Muscle layer of duodenum (tissue), 2 donors: ENCODE measurements at regions not wholly inside any gene's neighbourhood (a gene's known extent, or its start where the extent isn't known, plus 50 kb on each side); places are given as distances from the start of the nearest gene placed in this dataset.

Source experiments
- H3K27ac ChIP-seq: one replicate; pipeline ENCODE4 v1.7.0; 2013; ENCODE audit warnings: mild to moderate bottlenecking, low read length
- H3K27me3 ChIP-seq: one replicate; pipeline ENCODE4 v1.7.0; 2013; ENCODE audit warnings: low read depth, mild to moderate bottlenecking, control low read depth, low read length
- H3K36me3 ChIP-seq, 2 donors: one replicate each; pipeline ENCODE4 v1.7.0; 2013; ENCODE audit warnings: low read length in 2 of 2, control low read depth in 1 of 2, mild to moderate bottlenecking in 1 of 2; ENCODE audit not compliant: insufficient read depth in 2 of 2, control insufficient read depth in 1 of 2
- H3K4me1 ChIP-seq, 2 donors: one replicate each; pipeline ENCODE4 v1.7.0; 2013; ENCODE audit warnings: low read length in 2 of 2, mild to moderate bottlenecking in 2 of 2, control low read depth in 1 of 2, moderate library complexity in 1 of 2; ENCODE audit not compliant: insufficient read depth in 2 of 2, control insufficient read depth in 1 of 2
- H3K4me3 ChIP-seq, 2 donors: one replicate each; pipeline ENCODE4 v1.7.0; 2013; ENCODE audit warnings: low read length in 2 of 2, low read depth in 1 of 2, mild to moderate bottlenecking in 1 of 2
- H3K9me3 ChIP-seq, 2 donors: one replicate each; pipeline ENCODE4 v1.7.0; 2013; ENCODE audit warnings: low read length in 2 of 2, control low read depth in 1 of 2, mild to moderate bottlenecking in 1 of 2; ENCODE audit not compliant: control insufficient read depth in 1 of 2
- donor health status: healthy.

- H3K36me3 ChIP-seq = no peaks in the 10 kb centered on the region
- H3K4me3 ChIP-seq = no peak overlapping the region
- H3K27me3 ChIP-seq = no peaks in the 10 kb centered on the region
- no peak overlapping the region for H3K27ac ChIP-seq
- peaks cover 5 to 9% of the 10 kb centered on the region in 2 donors for H3K4me1 ChIP-seq
- H3K9me3 ChIP-seq = no peaks in the 10 kb centered on the region
Measured at GRCh38 chr6:25056130-25056529, 120.4 kb upstream of the RIPOR2 start.

GRCh38 chr6:25057111-25057905 lies 121.5 kb upstream of the RIPOR2 start:
- H3K27ac ChIP-seq = no peak overlapping the region

GRCh38 chr6:25058441-25058840 lies 122.7 kb upstream of the RIPOR2 start:
- no peak overlapping the region for H3K27ac ChIP-seq
- H3K9me3 ChIP-seq = no peaks in the 10 kb centered on the region
- no peak overlapping the region for H3K4me3 ChIP-seq
- H3K4me1 ChIP-seq = peaks cover 5 to 6% of the 10 kb centered on the region in 2 donors
- no peaks in the 10 kb centered on the region for H3K27me3 ChIP-seq
- H3K36me3 ChIP-seq = no peaks in the 10 kb centered on the region

More at GRCh38 chr6:25057111-25057905, 121.5 kb upstream of the RIPOR2 start:
- H3K36me3 ChIP-seq = no peaks in the 10 kb centered on the region
- peaks cover 5 to 9% of the 10 kb centered on the region in 2 donors for H3K4me1 ChIP-seq
- no peaks in the 10 kb centered on the region for H3K9me3 ChIP-seq
- H3K27me3 ChIP-seq = no peaks in the 10 kb centered on the region
- H3K4me3 ChIP-seq = no peak overlapping the region

GRCh38 chr6:25058941-25059340 lies 123.2 kb upstream of the RIPOR2 start:
- Histone ChIP-seq H3K27ac (no peak overlapping the region), H3K4me3 (no peak overlapping the region), H3K36me3 (no peaks in the 10 kb centered on the region), H3K9me3 (no peaks in the 10 kb centered on the region), H3K4me1 (peaks cover under 1 to 5% of the 10 kb centered on the region in 2 donors), H3K27me3 (no peaks in the 10 kb centered on the region)

GRCh38 chr6:25060522-25060921 lies 124.8 kb upstream of the RIPOR2 start:
- Histone ChIP-seq H3K27me3 (no peaks in the 10 kb centered on the region), H3K4me3 (no peak overlapping the region), H3K4me1 (peaks cover 0 to 5% of the 10 kb centered on the region in 2 donors), H3K9me3 (no peaks in the 10 kb centered on the region), H3K36me3 (no peaks in the 10 kb centered on the region), H3K27ac (no peak overlapping the region)

- Histone ChIP-seq H3K4me1 (peaks cover 0 to 5% of the 10 kb centered on the region in 2 donors), H3K9me3 (no peaks in the 10 kb centered on the region), H3K36me3 (no peaks in the 10 kb centered on the region), H3K27ac (no peak overlapping the region), H3K27me3 (no peaks in the 10 kb centered on the region), H3K4me3 (no peak overlapping the region)
Measured at GRCh38 chr6:25061289-25061936, 125.7 kb upstream of the RIPOR2 start.

GRCh38 chr6:25062070-25062811 lies 126.5 kb upstream of the RIPOR2 start:
- H3K9me3 ChIP-seq = no peaks in the 10 kb centered on the region
- H3K4me3 ChIP-seq = no peak overlapping the region
- H3K27ac ChIP-seq = no peak overlapping the region
- no peaks in the 10 kb centered on the region for H3K27me3 ChIP-seq
- no peaks in the 10 kb centered on the region for H3K4me1 ChIP-seq
- H3K36me3 ChIP-seq = no peaks in the 10 kb centered on the region

GRCh38 chr6:25064006-25064405 lies 128.2 kb upstream of the RIPOR2 start:
- H3K27ac ChIP-seq = no peak overlapping the region
- H3K27me3 ChIP-seq = no peaks in the 10 kb centered on the region
- no peaks in the 10 kb centered on the region for H3K4me1 ChIP-seq
- no peak overlapping the region for H3K4me3 ChIP-seq
- H3K9me3 ChIP-seq = no peaks in the 10 kb centered on the region
- no peaks in the 10 kb centered on the region for H3K36me3 ChIP-seq

- no peaks in the 10 kb centered on the region for H3K36me3 ChIP-seq
Measured at GRCh38 chr6:25065666-25066065, 129.9 kb upstream of the RIPOR2 start.

GRCh38 chr6:25066593-25066992 lies 130.8 kb upstream of the RIPOR2 start:
- H3K9me3 ChIP-seq = no peaks in the 10 kb centered on the region
- H3K4me3 ChIP-seq = no peak overlapping the region
- no peaks in the 10 kb centered on the region for H3K36me3 ChIP-seq
- H3K27me3 ChIP-seq = no peaks in the 10 kb centered on the region
- no peaks in the 10 kb centered on the region for H3K4me1 ChIP-seq
- H3K27ac ChIP-seq = no peak overlapping the region

More at GRCh38 chr6:25065666-25066065, 129.9 kb upstream of the RIPOR2 start:
- Histone ChIP-seq H3K4me3 (no peak overlapping the region), H3K27me3 (no peaks in the 10 kb centered on the region), H3K9me3 (no peaks in the 10 kb centered on the region), H3K27ac (no peak overlapping the region), H3K4me1 (no peaks in the 10 kb centered on the region)

GRCh38 chr6:25068866-25069265 lies 133.1 kb upstream of the RIPOR2 start:
- Histone ChIP-seq H3K4me3 (no peak overlapping the region), H3K36me3 (no peaks in the 10 kb centered on the region), H3K4me1 (no peaks in the 10 kb centered on the region), H3K9me3 (no peaks in the 10 kb centered on the region), H3K27ac (no peak overlapping the region), H3K27me3 (no peaks in the 10 kb centered on the region)
